ENCODE measurements at regions not wholly inside any gene's neighbourhood (a gene's known extent, or its start where the extent isn't known, plus 50 kb on each side); places are given as distances from the start of the nearest gene placed in this dataset.
"Not testable (repeated sequence)": the region's sequence is repeated elsewhere in the genome, so short reads cannot be mapped to it uniquely, and the experiment has no call there.

DNA sequence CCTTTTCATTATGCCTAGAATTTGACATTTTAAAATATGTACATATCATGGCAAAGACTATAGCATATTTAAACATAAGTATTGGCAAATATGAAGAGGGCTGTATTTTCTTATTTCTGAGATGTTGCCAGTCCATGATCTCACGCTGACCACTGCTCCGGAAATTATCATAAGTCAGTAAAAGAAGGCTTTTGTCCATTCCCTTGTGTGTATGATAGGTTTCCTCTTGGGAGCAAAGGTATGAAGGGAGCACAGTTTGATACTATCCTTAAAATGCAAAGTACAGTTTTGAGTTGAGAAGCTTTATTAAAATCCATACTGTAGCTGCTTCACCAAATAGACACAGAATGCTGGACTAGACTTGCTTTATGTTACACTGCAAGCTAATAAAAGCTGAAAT lies 52.6 kb upstream of the AGA start:
- DNase-seq = no peak

DNA sequence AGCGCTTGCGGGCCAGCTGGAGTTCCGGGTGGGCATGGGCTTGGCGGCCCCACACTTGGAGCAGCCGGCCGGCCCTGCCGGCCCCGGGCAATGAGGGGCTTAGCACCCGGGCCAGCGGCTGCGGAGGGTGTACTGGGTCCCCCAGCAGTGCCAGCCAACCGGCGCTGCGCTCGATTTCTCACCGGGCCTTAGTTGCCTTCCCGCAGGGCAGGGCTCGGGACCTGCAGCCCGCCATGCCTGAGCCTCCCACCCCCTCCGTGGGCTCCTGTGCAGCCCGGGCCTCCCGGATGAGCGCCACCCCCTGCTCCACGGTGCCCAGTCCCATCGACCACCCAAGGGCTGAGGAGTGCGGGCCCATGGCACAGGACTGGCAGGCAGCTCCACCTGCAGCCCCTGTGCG lies 53.4 kb upstream of the AGA start:
- not testable (repeated sequence) for DNase-seq

DNA sequence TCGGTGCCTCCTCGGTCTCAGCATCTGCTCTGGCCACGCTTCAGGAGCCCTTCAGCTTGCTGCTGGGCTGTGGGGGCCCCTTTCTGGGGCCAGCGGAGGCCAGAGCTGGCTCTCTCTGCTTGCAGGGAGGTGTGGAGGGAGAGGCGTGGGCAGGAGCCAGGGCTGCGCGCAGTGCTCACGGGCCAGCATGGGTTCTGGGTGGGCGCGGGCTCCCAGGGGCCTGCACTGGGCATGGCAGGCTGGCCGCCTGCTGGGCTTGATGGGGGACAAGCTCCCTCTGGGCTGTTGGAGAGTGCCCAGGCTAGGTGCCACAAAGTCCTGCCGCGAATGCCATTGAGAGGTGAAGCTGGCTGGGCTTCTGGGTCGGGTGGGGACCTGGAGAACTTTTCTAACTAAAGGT lies 57.3 kb upstream of the AGA start:
- no peak for DNase-seq

DNA sequence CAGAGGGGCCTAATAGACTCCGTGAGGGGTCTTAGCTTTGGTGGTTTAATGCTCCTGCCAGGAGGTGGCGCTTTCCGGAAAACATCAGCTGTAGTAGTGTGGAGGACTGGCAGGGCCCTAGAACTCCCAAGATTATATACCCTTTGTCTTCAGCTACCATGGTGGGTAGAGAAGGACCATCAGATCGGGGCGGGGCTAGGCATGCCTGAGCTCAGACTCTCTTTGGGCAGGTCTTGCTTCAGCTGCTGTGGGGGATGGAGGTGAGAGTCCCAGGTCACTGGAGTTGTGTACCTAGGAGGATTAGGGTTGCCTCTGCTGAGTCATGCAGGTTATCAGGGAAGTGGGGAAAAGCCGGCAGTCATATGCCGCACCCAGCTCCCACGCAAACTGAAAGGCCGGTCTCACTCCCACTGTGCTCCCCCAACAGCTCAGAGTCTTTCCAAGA lies 63.0 kb upstream of the AGA start:
- DNase-seq = no peak

DNA sequence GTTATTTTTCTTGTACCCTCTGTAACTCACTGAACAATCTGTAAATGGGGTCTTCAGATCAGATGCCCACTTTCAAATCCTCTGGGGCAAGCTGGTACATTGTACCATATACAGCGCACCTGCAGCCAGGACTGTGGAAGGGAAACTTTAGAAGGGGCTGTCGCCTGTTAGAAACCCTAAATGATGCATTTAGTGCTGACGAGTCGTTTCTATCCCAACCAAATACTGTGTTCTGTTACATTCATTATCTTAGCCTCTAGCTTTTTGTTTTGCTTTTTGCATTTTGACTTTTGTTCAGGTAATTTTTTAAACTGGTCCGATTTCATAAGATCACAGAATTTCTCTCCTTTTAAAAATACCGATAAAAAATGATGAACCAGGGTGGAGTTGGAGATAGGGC lies 66.4 kb upstream of the AGA start:
- DNase-seq = no peak

DNA sequence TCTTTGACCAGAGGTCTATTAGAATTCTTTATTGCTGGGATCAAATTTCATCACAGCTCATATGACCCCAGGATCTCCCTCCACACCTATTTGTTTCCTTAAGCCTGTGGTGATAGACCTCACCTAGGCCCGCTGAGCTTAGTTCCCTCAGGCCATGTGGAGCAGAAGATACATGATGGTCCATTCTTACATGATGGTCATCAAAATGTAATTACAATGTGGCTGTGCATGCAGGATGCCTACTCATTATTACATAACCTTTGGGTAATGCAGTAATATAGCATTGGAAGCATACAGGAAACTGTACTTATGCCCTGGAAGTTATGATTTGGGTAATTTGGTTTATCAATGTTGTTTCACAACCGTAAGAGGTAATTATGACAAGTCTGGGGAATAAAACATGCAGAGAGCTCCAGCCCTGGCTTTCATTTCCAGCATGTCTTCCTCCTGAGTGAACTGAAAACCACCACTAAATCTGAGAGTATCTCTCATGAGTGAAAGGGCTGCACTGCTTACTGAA lies 67.0 kb upstream of the AGA start:
- DNase-seq = no peak

DNA sequence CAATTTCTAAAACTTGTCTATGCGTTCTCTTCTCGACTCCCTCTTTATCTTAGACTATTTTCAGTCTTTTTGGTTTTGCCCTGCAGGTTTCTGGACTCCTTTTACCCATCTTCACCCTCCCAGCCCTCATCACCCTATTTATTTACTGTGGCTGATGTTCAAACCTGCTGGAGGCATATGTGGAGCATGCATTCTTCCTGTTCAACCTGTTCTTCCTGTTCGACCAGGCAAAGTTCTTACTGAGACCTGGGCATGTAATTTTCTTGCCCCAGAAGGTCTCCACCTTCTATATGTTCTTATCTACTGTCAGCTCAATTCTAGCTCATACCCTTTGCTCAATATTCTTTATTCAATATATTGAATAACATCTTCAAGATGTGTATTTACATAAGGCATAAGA lies 69.4 kb upstream of the AGA start:
- no peak for DNase-seq

DNA sequence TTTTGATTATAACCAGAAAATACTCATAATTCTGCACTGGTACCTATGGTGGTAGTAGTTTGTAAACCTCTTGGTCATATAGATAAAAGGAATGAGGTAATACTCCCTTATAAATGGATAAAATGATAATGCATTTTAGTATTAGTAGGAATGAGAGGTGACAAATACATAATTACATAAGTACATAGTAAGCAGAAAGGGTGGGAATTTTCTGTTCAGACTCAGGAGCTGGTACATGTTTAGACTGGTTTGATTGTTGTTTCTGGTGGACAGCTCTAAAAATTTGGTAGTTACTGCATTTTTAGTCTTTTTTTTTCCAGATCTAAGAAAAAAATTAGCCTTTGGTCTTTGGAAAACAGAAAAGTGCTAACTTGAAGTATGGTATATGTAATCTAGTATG lies 70.4 kb upstream of the AGA start:
- no peak for DNase-seq

DNA sequence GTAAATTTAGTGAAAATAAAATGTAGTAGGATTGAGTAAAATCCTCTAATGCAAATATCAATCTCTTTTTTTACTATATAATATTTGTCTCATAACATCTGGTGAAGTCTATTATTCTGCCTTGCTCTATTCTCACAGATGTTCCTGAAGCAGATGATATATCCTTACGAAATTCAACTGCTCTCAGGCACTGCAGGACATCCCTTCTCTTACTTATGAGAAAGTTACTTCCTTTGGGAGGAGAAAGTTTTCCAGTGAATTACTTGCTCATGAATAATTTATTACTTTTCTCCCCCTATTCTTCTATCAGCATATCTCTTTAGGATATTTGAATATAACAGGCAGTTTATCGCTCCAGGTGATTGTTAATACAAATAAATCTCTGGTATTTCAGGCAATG lies 75.6 kb upstream of the AGA start:
- no peak for DNase-seq

DNA sequence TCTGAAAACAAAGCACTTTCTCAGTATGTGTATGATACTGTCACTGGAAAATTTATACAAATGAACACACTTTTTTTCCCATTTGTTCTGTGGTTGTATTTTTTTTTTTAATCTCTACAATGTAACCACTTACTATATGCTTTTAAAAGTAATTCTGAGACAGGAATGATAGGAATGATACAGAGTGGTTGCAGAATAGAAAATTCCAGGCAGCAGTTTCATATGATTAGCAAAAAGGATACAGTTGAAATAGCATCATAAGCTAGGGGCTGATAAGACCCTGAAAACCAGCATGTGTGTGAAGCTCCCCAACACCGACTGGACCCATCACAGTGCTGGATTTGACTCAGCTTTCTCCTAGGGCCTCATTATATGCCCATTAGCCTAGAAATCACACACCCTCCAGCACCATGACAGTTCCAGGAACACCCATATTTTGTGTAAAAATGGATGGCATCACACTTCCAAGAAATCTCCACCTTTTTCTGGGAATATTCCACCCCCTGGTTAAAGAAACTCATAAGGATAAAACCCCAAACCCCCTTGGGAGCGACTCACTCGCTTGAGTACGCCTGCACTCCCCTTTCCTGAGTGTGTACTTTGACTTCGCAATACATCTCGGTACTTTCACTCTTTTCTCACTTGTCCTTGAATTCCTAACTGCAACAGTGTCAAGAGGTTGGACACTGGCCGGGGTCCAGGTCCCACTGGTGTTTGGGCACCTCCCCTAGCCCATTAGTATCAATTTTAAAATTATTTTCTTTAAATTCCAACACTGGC lies 77.4 kb upstream of the AGA start:
- DNase-seq = no peak

DNA sequence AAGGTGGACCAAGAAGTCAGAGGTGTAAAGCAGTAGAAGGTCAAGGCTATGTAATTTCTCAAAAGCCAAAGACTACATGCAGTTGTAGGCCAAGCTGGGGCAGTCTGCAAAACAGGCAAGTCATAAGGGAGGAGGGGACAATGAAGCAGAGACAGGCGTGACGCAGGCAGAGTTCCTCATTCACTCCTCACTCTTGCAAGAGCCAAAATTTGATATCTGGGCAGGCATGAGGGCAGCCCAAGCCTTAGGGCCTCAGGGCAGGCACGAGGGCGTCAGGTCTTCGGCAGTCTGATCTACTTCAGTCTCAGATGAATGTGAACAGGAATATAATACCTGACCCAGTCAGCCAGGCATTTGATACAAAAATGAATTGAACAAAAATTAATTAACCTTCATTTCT lies 86.4 kb upstream of the AGA start:
- DNase-seq = no peak

DNA sequence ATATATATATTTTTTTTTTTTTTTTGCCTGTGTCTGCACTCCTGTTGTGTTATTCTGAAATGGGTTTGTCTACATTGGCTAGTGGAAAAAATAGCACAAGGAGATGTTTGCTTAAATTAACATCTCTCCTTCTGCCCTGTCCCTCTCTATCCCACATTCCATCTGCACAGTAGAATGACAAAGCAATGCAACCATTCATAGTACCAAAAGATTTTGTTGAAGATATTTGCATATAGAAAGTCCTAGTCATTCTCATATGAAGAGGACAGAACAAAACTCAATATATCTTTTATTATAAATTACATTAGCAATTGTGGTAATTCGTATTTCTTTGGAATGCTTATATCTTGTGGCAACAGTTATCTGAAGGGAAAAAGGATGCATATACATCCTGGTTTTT lies 88.3 kb upstream of the AGA start:
- no peak for DNase-seq

DNA sequence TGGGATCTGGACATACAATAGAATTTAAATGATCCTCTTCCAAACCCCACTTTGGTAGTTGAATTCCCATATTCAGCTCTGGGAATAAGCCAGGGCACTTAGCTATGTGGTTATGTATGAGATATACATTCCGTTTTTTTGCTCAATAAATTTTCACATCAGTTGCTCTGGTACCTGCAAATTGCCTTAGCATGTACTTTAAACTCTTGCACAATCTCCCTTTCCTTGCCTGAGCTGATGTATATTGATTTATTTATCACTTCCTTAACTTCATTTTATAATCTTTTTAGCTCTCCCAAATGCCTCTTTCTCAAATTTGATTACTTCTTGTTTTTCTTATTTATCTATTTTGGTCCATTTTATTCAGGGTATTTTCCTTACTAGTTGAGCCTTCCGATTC lies 90.1 kb upstream of the AGA start:
- DNase-seq = no peak

DNA sequence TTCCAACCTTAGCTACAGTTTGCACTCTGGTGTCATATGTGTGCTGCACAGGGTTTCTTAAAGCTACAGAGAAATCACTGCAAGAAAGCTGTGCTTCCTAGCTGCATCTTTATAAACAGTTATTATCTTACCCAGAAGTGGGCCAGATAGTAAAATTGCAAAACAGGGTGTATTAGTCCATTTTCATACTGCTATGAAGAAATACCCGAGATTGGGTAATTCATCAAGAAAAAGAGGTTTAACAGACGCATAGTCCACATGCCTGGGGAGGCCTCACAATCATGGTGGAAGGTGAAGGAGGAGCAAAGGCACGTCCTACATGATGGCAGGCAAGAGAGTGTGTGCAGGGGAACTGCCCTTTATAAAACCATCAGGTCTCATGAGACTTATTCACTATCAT lies 92.6 kb upstream of the AGA start:
- not testable (repeated sequence) for DNase-seq

DNA sequence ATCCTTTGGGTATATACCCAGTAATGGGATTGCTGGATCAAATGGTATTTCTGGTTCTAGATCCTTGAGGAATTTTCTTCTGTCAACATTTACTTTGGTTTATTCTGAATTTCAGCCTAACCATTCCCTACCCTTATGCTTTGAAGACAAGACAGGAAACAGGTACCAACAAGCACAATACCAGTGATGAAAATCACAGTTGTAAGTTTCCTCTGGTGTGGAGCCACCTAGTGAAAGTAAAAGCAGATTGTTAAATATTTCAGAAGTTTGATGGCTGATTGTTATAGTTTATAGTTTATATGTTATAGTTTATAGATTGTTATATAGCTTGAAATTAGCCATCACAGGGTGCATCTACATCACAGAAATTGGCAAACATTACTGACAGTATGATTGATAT lies 104.5 kb upstream of the AGA start:
- DNase-seq = no peak

DNA sequence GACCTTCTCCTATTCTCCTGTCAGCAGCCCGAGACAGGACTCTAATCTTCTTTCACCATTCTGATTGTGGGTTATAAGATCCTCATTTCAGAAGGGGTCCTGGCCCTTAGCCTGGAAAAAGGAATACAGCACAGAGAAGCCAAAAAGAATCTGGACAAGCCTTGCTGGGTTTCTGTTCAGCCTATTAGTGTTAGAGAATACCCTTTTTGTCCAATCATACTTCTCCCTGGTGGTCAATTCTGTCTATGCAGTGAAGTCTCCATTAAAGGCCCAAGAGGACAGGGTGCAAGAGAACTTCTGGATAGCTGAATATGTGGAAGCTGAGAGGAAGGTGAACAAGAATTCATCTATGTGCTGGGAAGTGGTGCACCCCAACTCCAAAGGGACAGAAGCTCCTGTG lies 105.7 kb upstream of the AGA start:
- DNase-seq = no peak

DNA sequence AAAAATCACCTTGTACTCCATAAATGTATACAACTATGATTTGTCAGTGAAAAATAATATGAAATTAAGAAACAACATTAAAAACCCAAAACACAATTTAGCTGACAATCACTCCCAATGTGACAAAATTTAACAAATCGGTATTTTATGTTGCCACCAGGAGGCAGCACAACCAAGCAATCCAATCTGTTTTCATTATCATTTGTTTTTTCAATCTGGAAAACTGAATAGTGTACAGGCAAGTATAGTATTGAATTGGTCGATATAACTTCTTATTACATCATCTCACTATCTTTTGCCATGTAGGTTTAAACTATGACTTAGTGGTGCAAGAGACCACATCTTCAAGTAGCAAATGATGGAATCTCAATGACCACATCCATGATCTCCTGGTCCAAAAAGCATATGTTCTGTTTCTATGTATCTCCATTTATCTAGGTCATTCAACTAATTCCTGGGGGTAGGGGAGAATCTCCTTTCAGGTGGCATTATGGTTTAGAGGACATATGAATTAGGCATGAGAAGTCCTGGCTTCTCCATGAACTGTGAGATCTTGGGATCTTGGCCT lies 112.9 kb upstream of the AGA start:
- DNase-seq = no peak

DNA sequence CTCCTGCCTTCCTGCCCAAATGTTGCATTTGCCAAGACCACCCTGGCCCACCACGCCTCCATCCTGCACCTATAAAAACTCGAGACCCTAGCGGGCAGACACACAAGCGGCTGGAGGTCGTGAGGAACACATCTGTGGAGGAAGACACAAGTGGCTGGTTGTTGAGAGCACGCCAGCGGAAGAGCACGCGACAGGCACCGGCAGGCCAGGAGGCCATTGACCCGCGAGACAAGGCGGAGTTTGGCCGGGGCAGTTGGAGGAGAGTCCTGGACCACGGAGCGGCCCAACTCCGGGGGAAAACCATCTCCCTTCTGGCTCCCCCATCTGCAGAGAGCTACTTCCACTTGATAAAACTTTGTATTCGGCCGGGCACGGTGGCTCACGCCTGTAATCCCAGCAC lies 115.2 kb upstream of the AGA start:
- DNase-seq = no peak

DNA sequence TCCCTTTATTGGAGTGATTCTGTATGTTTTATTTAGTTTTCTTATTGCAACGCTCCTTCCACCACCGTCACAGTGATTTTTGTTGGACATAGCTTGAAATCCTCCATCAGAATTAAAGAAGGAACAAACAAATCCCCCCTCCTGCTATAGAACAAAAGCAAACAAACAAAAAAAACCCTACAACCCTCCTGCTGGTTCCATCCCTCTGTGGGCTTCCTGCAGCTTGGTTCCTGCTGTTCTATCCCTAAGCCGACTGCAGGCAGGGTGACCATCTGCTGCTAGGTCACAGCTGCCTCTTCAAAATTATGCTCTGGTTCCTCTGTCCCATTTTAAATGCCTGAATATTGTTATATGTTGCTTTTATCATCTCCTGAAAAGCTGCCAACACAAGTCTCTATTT lies 116.8 kb upstream of the AGA start:
- DNase-seq = no peak

DNA sequence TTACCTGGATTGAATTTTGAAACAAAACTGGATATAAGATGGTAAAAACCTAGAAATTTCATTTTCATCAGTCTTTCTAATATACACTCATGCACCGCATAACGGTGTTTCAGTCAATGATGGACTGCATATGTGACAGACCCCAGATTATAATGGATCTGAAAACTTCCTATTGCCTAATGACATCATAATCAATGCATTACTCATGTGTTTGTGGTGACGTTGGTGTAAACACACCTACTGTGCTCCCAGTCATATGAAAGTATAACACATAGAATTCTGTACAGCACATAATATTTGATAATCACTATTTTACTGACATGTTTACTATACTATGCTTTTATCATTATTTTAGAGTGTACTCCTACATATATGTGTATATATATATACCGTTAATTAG lies 119.9 kb upstream of the AGA start:
- DNase-seq = no peak

DNA sequence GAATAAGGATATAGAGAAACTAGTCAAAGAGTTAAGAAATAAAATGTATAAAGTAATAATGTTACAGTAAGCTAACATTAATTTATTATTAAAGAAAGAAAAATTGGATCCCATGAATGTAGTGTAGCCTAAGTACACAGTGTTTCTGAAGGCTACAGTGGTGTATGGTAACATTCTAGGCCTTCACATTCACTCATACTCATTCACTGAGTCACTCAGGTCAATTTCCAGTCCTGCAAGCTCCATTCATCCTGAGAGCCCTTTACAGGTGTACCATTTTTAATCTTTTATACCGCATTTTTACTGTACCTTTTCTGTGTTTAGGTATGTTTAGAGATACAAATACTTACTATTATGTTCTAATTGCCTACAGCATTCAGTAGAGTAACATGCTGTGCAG lies 120.6 kb upstream of the AGA start:
- no peak for DNase-seq

DNA sequence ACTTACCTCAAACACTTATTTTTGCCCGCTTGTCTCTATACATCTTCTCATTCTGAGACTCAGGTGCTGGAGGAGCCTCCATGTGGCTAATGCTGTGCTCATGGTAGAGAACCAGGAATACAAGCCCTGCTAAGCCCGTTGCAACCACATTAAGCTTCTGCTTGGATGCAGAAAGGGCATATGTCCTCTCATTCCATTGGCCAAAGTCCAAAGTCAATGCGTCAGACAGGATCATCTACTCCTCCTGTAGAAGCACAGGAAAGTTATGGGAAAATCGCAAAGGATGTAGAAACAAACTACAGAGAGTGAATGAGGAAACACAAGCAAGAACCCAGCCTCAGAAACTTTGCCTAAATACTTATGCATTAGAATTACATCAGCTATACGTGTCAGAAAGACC lies 124.5 kb upstream of the AGA start:
- DNase-seq = no peak

DNA sequence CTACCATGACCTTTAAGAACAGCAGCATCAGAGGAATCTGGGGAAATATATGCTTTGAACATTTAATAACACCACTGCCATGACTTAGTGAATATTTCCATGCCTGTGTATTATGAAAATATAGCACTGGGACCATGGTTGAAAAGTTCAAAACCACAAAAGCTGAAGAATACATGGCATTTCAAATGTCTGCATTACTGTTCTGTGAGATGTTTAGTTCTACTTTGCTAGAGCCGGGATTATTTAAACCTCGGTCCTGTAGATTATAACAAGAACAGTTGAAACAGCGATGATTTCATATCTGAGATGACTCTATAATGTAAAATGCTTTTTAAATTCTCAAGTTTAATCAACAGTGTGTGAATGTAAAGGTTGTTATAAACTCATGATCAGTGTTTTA lies 126.7 kb upstream of the AGA start:
- DNase-seq = no peak

DNA sequence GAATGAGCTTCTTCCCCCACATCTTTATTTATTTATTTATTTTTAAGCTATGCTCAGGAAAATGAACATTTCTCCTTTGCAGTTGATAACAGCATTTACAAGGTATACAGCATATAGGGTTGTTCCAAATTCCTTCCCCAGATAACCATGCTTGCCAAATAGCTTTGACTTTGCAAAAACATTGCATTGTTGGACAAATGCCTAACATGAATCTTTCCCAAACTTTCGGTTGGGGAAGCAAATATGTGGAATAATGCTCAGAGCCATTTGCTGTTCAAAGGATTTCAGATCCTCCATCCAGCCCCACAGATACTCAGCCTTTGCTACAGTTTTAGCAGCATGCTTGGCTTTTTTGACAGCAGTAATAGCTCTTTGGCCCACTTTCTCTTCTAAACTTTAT lies 127.2 kb upstream of the AGA start:
- DNase-seq = no peak

DNA sequence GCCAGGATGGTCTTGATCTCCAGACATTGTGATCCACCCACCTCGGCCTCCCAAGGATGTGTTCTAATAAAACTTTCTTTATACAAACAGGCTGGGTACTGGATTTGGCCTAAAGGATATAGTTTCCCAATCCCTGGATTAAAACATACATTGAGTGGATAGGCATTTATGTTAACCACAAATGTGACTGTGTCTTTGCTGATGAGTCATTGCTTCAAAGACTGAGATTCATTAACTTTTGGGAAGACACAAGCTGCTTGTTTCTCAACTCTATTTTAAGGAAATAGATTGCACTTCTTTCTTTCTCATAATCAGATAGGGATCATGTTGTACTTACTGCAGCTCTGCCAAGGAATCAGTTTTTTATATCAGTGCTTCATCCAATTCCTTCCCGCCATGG lies 131.3 kb upstream of the AGA start:
- no peak for DNase-seq

Measured in DMS 273 treated with DMSO at 0.1 percent for 48 hours (cell line).